T47D (cell line): ENCODE measurements at regions not wholly inside any gene's neighbourhood (a gene's known extent, or its start where the extent isn't known, plus 50 kb on each side); places are given as distances from the start of the nearest gene placed in this dataset.

ENCODE experiments used
- DNase-seq, 2 experiments: peaks; one replicate each; pipeline versions ENCODE4 v3.0.0 to v3.0.0-alpha.2; 2011 to 2012; ENCODE audit warnings: low read depth in 1 of 2, low spot score in 1 of 2
- JUND ChIP-seq: IDR thresholded peaks from 2 replicates; pipeline ENCODE4 v1.6.1; 2012; ENCODE audit warnings: low read depth
- in situ Hi-C: cut with HindIII; loops from 2 replicates; pipeline ENCODE4 v1.10.0; 2016; ENCODE audit warnings: low sequenced_read_pairs, low pct_unique_long_range_greater_than_20kb

- no peak for TF ChIP-seq JUND
- DNase-seq = no peak
- in situ Hi-C loops = no loop called here
Observed at GRCh38 chr2:176613323-176613987, 344.2 kb downstream of the MTX2 start.

- DNase-seq = no peak
- in situ Hi-C loops = no loop called here
- no peak for TF ChIP-seq JUND
Observed at GRCh38 chr2:176614049-176614448, 344.8 kb downstream of the MTX2 start.

GRCh38 chr2:176614930-176615329, 345.7 kb downstream of the MTX2 start:
- peak in 1 of 2 experiments; percentile 47 for DNase-seq
- no peak for TF ChIP-seq JUND
- in situ Hi-C loops = no loop called here

- in situ Hi-C loops = no loop called here
- TF ChIP-seq JUND = no peak
- DNase-seq = no peak
Observed at GRCh38 chr2:176619504-176619903, 350.3 kb downstream of the MTX2 start.

GRCh38 chr2:176621350-176621749, 352.1 kb downstream of the MTX2 start:
- DNase-seq = no peak
- no peak for TF ChIP-seq JUND
- in situ Hi-C loops = no loop called here

- DNase-seq = no peak
- no peak for TF ChIP-seq JUND
- in situ Hi-C loops = no loop called here
Observed at GRCh38 chr2:176622792-176623191, 353.6 kb downstream of the MTX2 start.

- DNase-seq = no peak
Observed at GRCh38 chr2:176626796-176627195, 357.6 kb downstream of the MTX2 start.

GRCh38 chr2:176628438-176628837, 359.2 kb downstream of the MTX2 start:
- no peak for TF ChIP-seq JUND
- in situ Hi-C loops = no loop called here
- no peak for DNase-seq

More at GRCh38 chr2:176626796-176627195, 357.6 kb downstream of the MTX2 start:
- no peak for TF ChIP-seq JUND
- in situ Hi-C loops = no loop called here

- no peak for DNase-seq
- in situ Hi-C loops = no loop called here
- TF ChIP-seq JUND = no peak
Observed at GRCh38 chr2:176633754-176634153, 364.5 kb downstream of the MTX2 start.

- DNase-seq = no peak
- TF ChIP-seq JUND = no peak
- in situ Hi-C loops = no loop called here
Observed at GRCh38 chr2:176636401-176636800, 367.2 kb downstream of the MTX2 start.

GRCh38 chr2:176637142-176637485, 367.9 kb downstream of the MTX2 start:
- TF ChIP-seq JUND = no peak
- DNase-seq = no peak
- in situ Hi-C loops = no loop called here

- TF ChIP-seq JUND = no peak
- peak; percentile 23 to 44 for DNase-seq
- in situ Hi-C loops = no loop called here
Observed at GRCh38 chr2:176637486-176638166, 368.4 kb downstream of the MTX2 start.

- no peak for TF ChIP-seq JUND
- peak; percentile 69 to 70 for DNase-seq
- in situ Hi-C loops = no loop called here
Observed at GRCh38 chr2:176638167-176639015, 369.1 kb downstream of the MTX2 start.
